HG03280 (cell line): ENCODE measurements at regions not wholly inside any gene's neighbourhood (a gene's known extent, or its start where the extent isn't known, plus 50 kb on each side); places are given as distances from the start of the nearest gene placed in this dataset.
"Not testable (repeated sequence)": the region's sequence is repeated elsewhere in the genome, so short reads cannot be mapped to it uniquely, and the experiment has no call there.

ENCODE experiments used
- ATAC-seq: cut with Tn5 transposase; IDR thresholded peaks from one replicate; pipeline ENCODE4 v1.9.1; 2021; ENCODE audit warnings: mild to moderate bottlenecking, moderate library complexity; ENCODE audit not compliant: unreplicated experiment

GRCh38 chr5:30279237-30279636 lies 914.2 kb upstream of the CDH6 start:
- ATAC-seq: no peak

GRCh38 chr5:30267026-30267425 lies 926.5 kb upstream of the CDH6 start:
- ATAC-seq: no peak

- no peak for ATAC-seq
These were observed 954.0 kb upstream of the CDH6 start for GRCh38 chr5:30239331-30240022.

- ATAC-seq: no peak
These were observed 956.3 kb upstream of the CDH6 start for GRCh38 chr5:30237189-30237588.

GRCh38 chr5:30209755-30210154 lies 983.7 kb upstream of the CDH6 start:
- no peak for ATAC-seq

GRCh38 chr5:30197662-30198061 lies 995.8 kb upstream of the CDH6 start:
- no peak for ATAC-seq

GRCh38 chr5:30195036-30195435 lies 998.5 kb upstream of the CDH6 start:
- ATAC-seq: no peak

GRCh38 chr5:30194595-30194994 lies 998.9 kb upstream of the CDH6 start:
- no peak for ATAC-seq

GRCh38 chr5:30183795-30184194 lies 1009.7 kb upstream of the CDH6 start:
- no peak for ATAC-seq

GRCh38 chr5:30156156-30156555 lies 1037.3 kb upstream of the CDH6 start:
- ATAC-seq: no peak

GRCh38 chr5:30152431-30152830 lies 1041.1 kb upstream of the CDH6 start:
- no peak for ATAC-seq

- no peak for ATAC-seq
These were observed 1043.3 kb upstream of the CDH6 start for GRCh38 chr5:30150231-30150630.

GRCh38 chr5:30149526-30149925 lies 1044.0 kb upstream of the CDH6 start:
- ATAC-seq: no peak

- ATAC-seq: no peak
These were observed 1045.5 kb upstream of the CDH6 start for GRCh38 chr5:30147976-30148375.

- ATAC-seq: not testable (repeated sequence)
These were observed 1049.4 kb upstream of the CDH6 start for GRCh38 chr5:30144059-30144458.

GRCh38 chr5:30142432-30142831 lies 1051.1 kb upstream of the CDH6 start:
- no peak for ATAC-seq

GRCh38 chr5:30121043-30121442 lies 1072.4 kb upstream of the CDH6 start:
- no peak for ATAC-seq

- ATAC-seq: no peak
These were observed 1076.4 kb upstream of the CDH6 start for GRCh38 chr5:30117135-30117534.

GRCh38 chr5:30113542-30113941 lies 1079.9 kb upstream of the CDH6 start:
- no peak for ATAC-seq

- no peak for ATAC-seq
These were observed 1080.6 kb upstream of the CDH6 start for GRCh38 chr5:30112867-30113266.

GRCh38 chr5:30108051-30108450 lies 1085.4 kb upstream of the CDH6 start:
- no peak for ATAC-seq

- ATAC-seq: no peak
These were observed 1086.9 kb upstream of the CDH6 start for GRCh38 chr5:30106596-30106995.

- ATAC-seq: no peak
These were observed 1088.5 kb upstream of the CDH6 start for GRCh38 chr5:30104872-30105596.
